ENCODE measurements at regions not wholly inside any gene's neighbourhood (a gene's known extent, or its start where the extent isn't known, plus 50 kb on each side); places are given as distances from the start of the nearest gene placed in this dataset.

DNA sequence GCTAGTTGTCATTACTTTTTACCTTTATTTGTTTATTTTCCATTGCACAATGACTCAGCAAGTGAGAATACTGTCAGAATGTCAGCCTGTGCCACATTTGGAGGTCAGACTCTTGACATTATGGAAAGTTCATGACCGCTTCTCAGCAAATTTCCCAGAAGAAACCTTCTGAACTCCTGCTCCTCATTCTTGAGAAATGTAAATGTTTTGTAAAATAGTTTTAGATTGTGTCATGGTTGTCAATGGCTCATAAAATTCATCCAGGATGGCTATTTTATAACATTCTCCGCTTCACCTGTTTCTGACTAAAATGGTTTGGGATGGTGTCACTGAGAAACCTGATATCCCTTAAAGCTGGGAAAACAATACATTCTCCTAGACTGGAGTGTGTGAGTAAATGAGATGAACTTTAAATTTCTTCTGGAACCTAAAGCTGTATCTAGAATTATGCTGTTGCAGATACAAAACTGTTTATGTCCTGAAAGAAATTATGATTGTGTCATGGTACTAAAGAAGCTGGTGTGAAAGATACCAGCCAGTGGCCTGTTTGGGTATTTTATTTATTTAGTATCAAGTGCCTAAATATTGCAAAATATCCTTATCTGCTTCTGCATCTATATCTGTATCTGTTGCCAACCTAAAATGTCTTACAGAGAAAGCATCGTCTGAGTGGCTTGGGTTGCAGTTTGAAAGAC, 671.7 kb downstream of the GATA3 start:
- TF ChIP-seq, protein P1, sequence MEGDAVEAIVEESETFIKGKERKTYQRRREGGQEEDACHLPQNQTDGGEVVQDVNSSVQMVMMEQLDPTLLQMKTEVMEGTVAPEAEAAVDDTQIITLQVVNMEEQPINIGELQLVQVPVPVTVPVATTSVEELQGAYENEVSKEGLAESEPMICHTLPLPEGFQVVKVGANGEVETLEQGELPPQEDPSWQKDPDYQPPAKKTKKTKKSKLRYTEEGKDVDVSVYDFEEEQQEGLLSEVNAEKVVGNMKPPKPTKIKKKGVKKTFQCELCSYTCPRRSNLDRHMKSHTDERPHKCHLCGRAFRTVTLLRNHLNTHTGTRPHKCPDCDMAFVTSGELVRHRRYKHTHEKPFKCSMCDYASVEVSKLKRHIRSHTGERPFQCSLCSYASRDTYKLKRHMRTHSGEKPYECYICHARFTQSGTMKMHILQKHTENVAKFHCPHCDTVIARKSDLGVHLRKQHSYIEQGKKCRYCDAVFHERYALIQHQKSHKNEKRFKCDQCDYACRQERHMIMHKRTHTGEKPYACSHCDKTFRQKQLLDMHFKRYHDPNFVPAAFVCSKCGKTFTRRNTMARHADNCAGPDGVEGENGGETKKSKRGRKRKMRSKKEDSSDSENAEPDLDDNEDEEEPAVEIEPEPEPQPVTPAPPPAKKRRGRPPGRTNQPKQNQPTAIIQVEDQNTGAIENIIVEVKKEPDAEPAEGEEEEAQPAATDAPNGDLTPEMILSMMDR (IDR thresholded peaks at IDR 0.05; ENCODE audit: low read depth, low read length, missing control alignments), result no peak
- H3K4me3 ChIP-seq (ENCODE audit: low read depth, low read length), result no peak overlapping the region
- DNase-seq (ENCODE audit: low read depth), result no peak

DNA sequence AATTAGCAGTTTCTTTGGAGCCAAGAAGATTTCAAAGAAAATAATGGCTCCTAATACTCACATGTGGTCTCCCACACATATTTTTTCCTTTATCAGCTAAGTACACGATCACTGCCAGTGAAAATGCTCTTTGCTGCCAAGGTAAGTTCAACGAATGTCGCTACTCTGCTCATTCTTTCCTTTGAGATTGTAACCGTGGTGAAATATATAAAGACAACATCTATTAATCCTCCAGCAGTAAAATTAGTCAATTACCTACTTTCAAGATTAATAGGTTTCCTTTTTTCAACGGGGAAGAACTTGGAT, 672.2 kb downstream of the GATA3 start:
- no peak overlapping the region for H3K4me3 ChIP-seq (ENCODE audit: low read depth, low read length)
- DNase-seq (ENCODE audit: low read depth), result no peak
- TF ChIP-seq, protein P1 (IDR thresholded peaks at IDR 0.05; ENCODE audit: low read depth, low read length, missing control alignments), result no peak

GRCh38 chr10:8731121-8732095, 676.9 kb downstream of the GATA3 start:
- no peak overlapping the region for H3K4me3 ChIP-seq (ENCODE audit: low read depth, low read length)

GRCh38 chr10:8738987-8739386, 684.5 kb downstream of the GATA3 start:
- TF ChIP-seq, protein P1 (IDR thresholded peaks at IDR 0.05; ENCODE audit: low read depth, low read length, missing control alignments), result no peak
- DNase-seq (ENCODE audit: low read depth), result no peak
- H3K4me3 ChIP-seq (ENCODE audit: low read depth, low read length), result no peak overlapping the region

More at GRCh38 chr10:8731121-8732095, 676.9 kb downstream of the GATA3 start:
- DNase-seq (ENCODE audit: low read depth), result no peak
- TF ChIP-seq, protein P1 (IDR thresholded peaks at IDR 0.05; ENCODE audit: low read depth, low read length, missing control alignments), result no peak

- TF ChIP-seq, protein P1 (IDR thresholded peaks at IDR 0.05; ENCODE audit: low read depth, low read length, missing control alignments), result no peak
- no peak for DNase-seq (ENCODE audit: low read depth)
- H3K4me3 ChIP-seq (ENCODE audit: low read depth, low read length), result no peak overlapping the region
Measured at GRCh38 chr10:8752146-8752843, 697.8 kb downstream of the GATA3 start.

- TF ChIP-seq, protein P1 (IDR thresholded peaks at IDR 0.05; ENCODE audit: low read depth, low read length, missing control alignments), result no peak
- no peak for DNase-seq (ENCODE audit: low read depth)
- no peak overlapping the region for H3K4me3 ChIP-seq (ENCODE audit: low read depth, low read length)
Measured at GRCh38 chr10:8758029-8758428, 703.5 kb downstream of the GATA3 start.
